Activated CD8-positive, alpha-beta memory T cell treated with anti-CD3 and anti-CD28 coated beads, Interleukin-2, amount 50 U/mL, for 1 hour (primary cell): ENCODE measurements at regions not wholly inside any gene's neighbourhood (a gene's known extent, or its start where the extent isn't known, plus 50 kb on each side); places are given as distances from the start of the nearest gene placed in this dataset.

ENCODE experiments used
- DNase-seq: peaks from one replicate; pipeline ENCODE4 v3.0.0-alpha.2; 2020; ENCODE audit errors: extremely low read depth

DNA sequence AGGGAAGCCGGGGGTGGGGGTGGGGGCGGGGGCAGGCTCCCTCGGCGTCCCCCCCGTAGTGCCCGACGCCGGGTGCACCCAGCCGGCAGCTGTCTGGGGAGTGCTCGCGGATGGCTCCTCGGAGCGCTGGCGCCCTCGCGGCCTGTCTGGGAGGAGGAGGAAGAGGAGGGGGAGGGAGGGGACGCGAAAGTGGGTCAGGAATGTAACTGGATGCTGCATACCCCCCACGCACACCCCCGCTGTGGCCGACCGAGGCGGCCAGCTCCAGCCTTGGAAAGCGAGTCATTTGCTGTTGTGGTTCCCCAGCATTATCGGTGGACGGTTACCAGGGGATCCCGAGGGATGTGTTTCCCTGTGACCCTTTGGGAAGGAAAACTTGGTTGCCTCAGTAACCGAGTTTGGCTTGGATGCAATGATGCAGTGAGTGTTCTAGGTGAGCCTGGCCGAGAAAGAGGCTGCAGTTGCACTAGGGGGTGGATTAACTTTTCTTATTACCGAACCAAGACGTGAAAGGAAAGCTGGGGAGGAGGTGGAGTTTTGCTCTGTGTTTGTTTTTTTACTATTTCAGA is 55.2 kb upstream of the RREB1 start:
- no peak for DNase-seq

DNA sequence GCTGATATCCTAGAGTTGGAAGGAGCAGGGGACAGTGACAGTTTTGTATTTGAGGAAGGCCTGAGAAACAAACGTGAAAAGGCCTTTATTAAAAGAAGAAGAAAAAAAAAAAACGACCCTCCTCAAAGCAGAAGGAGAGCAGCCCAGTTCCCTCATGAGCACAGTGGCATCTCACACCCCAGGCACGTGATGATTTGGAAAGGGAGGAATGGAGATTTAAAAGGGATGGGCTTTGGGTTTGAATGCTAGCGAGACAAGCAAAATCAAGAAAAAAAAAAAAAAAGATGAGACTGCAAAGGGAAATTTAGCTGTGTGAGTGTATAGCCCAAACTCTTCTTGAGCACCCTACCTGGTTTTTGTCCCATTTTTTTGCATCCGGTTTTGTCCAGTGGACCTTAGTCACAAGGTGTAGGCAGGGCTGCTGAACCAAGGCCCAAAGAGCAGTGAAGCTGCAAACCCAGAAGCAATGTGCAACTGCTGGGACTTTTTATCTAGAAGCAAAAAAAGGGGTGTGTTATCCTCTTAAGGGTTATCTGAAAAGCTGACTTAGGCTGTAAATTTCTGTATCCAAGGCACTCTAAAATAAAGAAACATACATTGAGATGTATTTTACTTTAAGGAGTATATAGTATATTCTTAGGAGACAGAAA is 54.5 kb upstream of the RREB1 start:
- no peak for DNase-seq
